ENCODE measurements at regions not wholly inside any gene's neighbourhood (a gene's known extent, or its start where the extent isn't known, plus 50 kb on each side); places are given as distances from the start of the nearest gene placed in this dataset.

GRCh38 chr4:98775672-98776071, 117.3 kb upstream of the TSPAN5 start:
- CTCF ChIA-PET = no interaction called here
- no peak overlapping the region for H3K4me3 ChIP-seq (ENCODE audit: low read depth, low read length)
- DNase-seq (ENCODE audit: low read depth, low spot score) = no peak
- TF ChIP-seq, protein P1, sequence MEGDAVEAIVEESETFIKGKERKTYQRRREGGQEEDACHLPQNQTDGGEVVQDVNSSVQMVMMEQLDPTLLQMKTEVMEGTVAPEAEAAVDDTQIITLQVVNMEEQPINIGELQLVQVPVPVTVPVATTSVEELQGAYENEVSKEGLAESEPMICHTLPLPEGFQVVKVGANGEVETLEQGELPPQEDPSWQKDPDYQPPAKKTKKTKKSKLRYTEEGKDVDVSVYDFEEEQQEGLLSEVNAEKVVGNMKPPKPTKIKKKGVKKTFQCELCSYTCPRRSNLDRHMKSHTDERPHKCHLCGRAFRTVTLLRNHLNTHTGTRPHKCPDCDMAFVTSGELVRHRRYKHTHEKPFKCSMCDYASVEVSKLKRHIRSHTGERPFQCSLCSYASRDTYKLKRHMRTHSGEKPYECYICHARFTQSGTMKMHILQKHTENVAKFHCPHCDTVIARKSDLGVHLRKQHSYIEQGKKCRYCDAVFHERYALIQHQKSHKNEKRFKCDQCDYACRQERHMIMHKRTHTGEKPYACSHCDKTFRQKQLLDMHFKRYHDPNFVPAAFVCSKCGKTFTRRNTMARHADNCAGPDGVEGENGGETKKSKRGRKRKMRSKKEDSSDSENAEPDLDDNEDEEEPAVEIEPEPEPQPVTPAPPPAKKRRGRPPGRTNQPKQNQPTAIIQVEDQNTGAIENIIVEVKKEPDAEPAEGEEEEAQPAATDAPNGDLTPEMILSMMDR (IDR thresholded peaks at IDR 0.05; ENCODE audit: insufficient read depth, low read length, missing control alignments) = no peak
- POLR2A ChIA-PET = no interaction called here

- CTCF ChIA-PET = no interaction called here
- TF ChIP-seq, protein P1 (IDR thresholded peaks at IDR 0.05; ENCODE audit: insufficient read depth, low read length, missing control alignments) = no peak
- DNase-seq (ENCODE audit: low read depth, low spot score) = no peak
- POLR2A ChIA-PET = no interaction called here
- H3K4me3 ChIP-seq (ENCODE audit: low read depth, low read length) = no peak overlapping the region
Measured at GRCh38 chr4:98773638-98774037, 115.2 kb upstream of the TSPAN5 start.

DNA sequence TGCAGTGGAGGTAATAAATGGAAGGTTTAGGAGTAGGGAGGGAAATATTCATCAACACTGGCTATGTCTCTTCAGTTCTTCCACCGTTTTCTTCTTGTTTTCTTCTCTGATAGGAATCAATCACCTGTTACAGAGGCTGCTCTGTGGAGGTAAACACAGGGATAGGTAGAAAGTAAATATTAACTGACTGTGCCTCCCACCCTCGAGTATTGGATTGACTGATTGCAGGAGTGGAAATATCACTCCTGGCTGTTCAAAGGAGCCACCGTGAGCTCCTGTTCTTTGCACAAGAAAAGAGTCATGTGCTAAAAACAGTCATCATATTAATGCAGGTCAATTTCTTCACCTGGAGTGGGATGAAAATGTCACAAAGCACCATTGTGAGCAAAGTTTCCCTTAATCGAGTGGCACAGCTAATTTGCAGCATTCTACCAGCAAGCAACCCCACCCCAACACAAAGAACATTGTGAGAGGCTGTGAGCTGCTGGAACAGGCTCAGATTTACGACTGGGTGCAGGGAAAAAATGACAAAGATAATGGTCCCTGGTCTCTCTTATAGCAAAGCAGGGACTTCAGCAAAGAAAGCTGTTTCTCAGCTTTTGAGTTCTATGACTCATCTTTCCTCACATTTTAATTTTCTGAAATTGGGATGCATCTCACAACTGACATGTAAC, 113.7 kb upstream of the TSPAN5 start:
- H3K4me3 ChIP-seq (ENCODE audit: low read depth, low read length) = no peak overlapping the region
- TF ChIP-seq, protein P1 (IDR thresholded peaks at IDR 0.05; ENCODE audit: insufficient read depth, low read length, missing control alignments) = no peak
- DNase-seq (ENCODE audit: low read depth, low spot score) = no peak
- ChIA-PET POLR2A (no interaction called here), CTCF (no interaction called here)

GRCh38 chr4:98765771-98766170, 107.4 kb upstream of the TSPAN5 start:
- H3K4me3 ChIP-seq (ENCODE audit: low read depth, low read length) = no peak overlapping the region
- ChIA-PET CTCF (no interaction called here), POLR2A (no interaction called here)
- TF ChIP-seq, protein P1 (IDR thresholded peaks at IDR 0.05; ENCODE audit: insufficient read depth, low read length, missing control alignments) = no peak
- DNase-seq (ENCODE audit: low read depth, low spot score) = no peak

- TF ChIP-seq, protein P1 (IDR thresholded peaks at IDR 0.05; ENCODE audit: insufficient read depth, low read length, missing control alignments) = no peak
- POLR2A ChIA-PET = no interaction called here
- DNase-seq (ENCODE audit: low read depth, low spot score) = no peak
- CTCF ChIA-PET = no interaction called here
- H3K4me3 ChIP-seq (ENCODE audit: low read depth, low read length) = no peak overlapping the region
Measured at GRCh38 chr4:98758182-98758581, 99.8 kb upstream of the TSPAN5 start.

DNA sequence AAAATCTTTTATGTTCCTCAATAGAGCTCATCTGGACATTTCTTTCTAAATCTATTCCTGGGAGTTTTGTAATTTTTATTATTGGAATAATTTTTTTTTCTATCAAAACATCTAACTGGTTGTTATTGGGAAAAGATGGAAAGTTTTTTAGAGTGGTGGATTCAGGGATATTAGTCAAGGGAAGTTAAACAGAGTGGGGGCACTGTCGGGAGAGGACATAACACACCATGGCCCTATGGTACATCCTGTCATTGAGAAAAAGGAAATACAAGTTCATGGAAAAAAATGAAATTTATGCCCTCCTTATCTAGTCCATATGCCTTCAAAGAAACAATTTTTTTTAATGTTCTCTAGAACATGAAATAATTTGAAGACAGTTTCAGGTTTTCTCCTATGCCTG, 96.3 kb upstream of the TSPAN5 start:
- H3K4me3 ChIP-seq (ENCODE audit: low read depth, low read length) = no peak overlapping the region
- TF ChIP-seq, protein P1 (IDR thresholded peaks at IDR 0.05; ENCODE audit: insufficient read depth, low read length, missing control alignments) = no peak
- DNase-seq (ENCODE audit: low read depth, low spot score) = no peak
- ChIA-PET POLR2A (no interaction called here), CTCF (no interaction called here)

All from AG04449 (cell line).